ENCODE measurements at regions not wholly inside any gene's neighbourhood (a gene's known extent, or its start where the extent isn't known, plus 50 kb on each side); places are given as distances from the start of the nearest gene placed in this dataset.

DNA sequence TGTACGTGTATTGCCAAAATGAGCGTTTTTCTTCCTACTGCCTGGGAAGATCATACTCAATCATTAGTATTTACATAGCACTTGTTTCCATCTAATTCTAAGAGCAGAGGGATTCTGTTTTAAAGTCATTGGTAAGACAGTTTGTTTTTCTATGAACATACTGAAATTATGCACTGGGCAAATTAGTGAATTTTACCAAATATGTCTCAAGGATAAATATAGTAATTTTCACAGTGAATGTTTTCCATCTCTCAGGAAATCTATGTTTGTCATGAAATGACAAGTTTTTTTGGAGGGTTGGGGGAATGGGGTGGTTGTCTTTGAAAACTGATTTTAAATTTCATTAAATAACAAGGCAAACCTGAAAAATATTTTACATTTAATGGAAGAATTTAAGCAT is 441.3 kb upstream of the ARRDC3 start:
- no peak for TF ChIP-seq CTCF (conservative IDR thresholded peaks at IDR 0.05; ENCODE audit: low read depth, low read length)

GRCh38 chr5:91820874-91821273 is 437.8 kb upstream of the ARRDC3 start:
- TF ChIP-seq CTCF (conservative IDR thresholded peaks at IDR 0.05; ENCODE audit: low read depth, low read length) = no peak
- no peak for DNase-seq (ENCODE audit: low read depth)
- no peak overlapping the region for H3K4me3 ChIP-seq (ENCODE audit: low read depth, low read length)

More for the DNA sequence above, 441.3 kb upstream of the ARRDC3 start:
- no peak overlapping the region for H3K4me3 ChIP-seq (ENCODE audit: low read depth, low read length)
- DNase-seq (ENCODE audit: low read depth) = no peak

GRCh38 chr5:91816681-91817080 is 433.6 kb upstream of the ARRDC3 start:
- H3K4me3 ChIP-seq (ENCODE audit: low read depth, low read length) = no peak overlapping the region
- TF ChIP-seq CTCF (conservative IDR thresholded peaks at IDR 0.05; ENCODE audit: low read depth, low read length) = no peak

GRCh38 chr5:91797576-91797975 is 414.5 kb upstream of the ARRDC3 start:
- no peak overlapping the region for H3K4me3 ChIP-seq (ENCODE audit: low read depth, low read length)
- TF ChIP-seq CTCF (conservative IDR thresholded peaks at IDR 0.05; ENCODE audit: low read depth, low read length) = no peak
- no peak for DNase-seq (ENCODE audit: low read depth)

More at GRCh38 chr5:91816681-91817080, 433.6 kb upstream of the ARRDC3 start:
- DNase-seq (ENCODE audit: low read depth) = no peak

- H3K4me3 ChIP-seq (ENCODE audit: low read depth, low read length) = no peak overlapping the region
- no peak for TF ChIP-seq CTCF (conservative IDR thresholded peaks at IDR 0.05; ENCODE audit: low read depth, low read length)
- no peak for DNase-seq (ENCODE audit: low read depth)
Observed at GRCh38 chr5:91794856-91795548, 411.9 kb upstream of the ARRDC3 start.

DNA sequence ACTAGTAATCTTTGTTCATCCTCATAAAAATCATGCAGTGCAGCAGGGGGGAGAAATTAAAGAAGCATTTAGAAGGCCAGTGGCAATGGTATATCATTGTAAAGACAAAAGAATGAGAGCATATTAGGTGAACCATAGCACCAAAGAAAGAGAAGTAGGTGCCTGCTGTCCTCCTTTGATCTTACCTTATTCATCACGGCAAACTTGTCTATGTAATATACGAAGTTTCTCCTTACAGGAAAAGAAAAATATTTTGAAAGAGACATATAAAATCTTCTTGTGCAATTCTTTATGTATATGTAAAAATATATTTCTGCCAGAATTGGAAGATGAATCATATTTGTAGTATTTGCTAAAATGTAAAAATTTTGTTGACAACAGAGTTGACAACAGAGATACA is 411.3 kb upstream of the ARRDC3 start:
- no peak for TF ChIP-seq CTCF (conservative IDR thresholded peaks at IDR 0.05; ENCODE audit: low read depth, low read length)
- H3K4me3 ChIP-seq (ENCODE audit: low read depth, low read length) = no peak overlapping the region
- no peak for DNase-seq (ENCODE audit: low read depth)

DNA sequence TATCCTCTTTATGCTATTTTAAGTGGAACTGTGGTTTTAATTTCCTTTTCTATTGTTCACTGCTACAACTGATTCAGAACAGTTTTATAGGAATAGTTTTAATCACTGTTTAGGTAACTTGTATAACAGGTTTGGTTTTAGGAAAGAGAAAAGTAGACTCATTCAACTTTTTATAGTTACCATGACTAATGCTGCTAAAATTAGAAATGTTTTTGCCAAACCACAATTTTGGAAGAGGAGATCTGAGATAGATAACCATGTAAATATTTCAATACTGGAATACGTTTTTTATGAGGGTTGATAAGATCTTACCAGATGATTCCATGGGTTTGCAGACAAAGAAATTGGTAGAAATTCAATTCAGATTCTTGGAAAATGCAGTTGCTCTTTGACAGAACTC is 404.6 kb upstream of the ARRDC3 start:
- no peak for TF ChIP-seq CTCF (conservative IDR thresholded peaks at IDR 0.05; ENCODE audit: low read depth, low read length)
- no peak overlapping the region for H3K4me3 ChIP-seq (ENCODE audit: low read depth, low read length)
- no peak for DNase-seq (ENCODE audit: low read depth)

Measured in epithelial cell of proximal tubule (primary cell).